Inferior parietal cortex (tissue), 1 donor: ENCODE measurements at regions not wholly inside any gene's neighbourhood (a gene's known extent, or its start where the extent isn't known, plus 50 kb on each side); places are given as distances from the start of the nearest gene placed in this dataset.
"Not testable (repeated sequence)": the region's sequence is repeated elsewhere in the genome, so short reads cannot be mapped to it uniquely, and the experiment has no call there.

Source experiments
- DNase-seq: peaks from one replicate; pipeline ENCODE4 v3.0.0-alpha.2; 2016; ENCODE audit errors: extremely low spot score

- no peak for DNase-seq
These were observed 181.6 kb upstream of the GHR start for GRCh38 chr5:42241636-42242035.

- no peak for DNase-seq
These were observed 181.0 kb upstream of the GHR start for GRCh38 chr5:42242210-42242609.

GRCh38 chr5:42242881-42243485, 180.3 kb upstream of the GHR start:
- no peak for DNase-seq

GRCh38 chr5:42252306-42252705, 170.9 kb upstream of the GHR start:
- DNase-seq, result no peak

- not testable (repeated sequence) for DNase-seq
These were observed 163.3 kb upstream of the GHR start for GRCh38 chr5:42259914-42260313.

GRCh38 chr5:42267091-42267490, 156.1 kb upstream of the GHR start:
- no peak for DNase-seq

GRCh38 chr5:42268170-42268569, 155.1 kb upstream of the GHR start:
- not testable (repeated sequence) for DNase-seq

GRCh38 chr5:42268630-42269029, 154.6 kb upstream of the GHR start:
- DNase-seq, result no peak

GRCh38 chr5:42270771-42271170, 152.5 kb upstream of the GHR start:
- DNase-seq, result no peak

GRCh38 chr5:42274913-42275312, 148.3 kb upstream of the GHR start:
- no peak for DNase-seq

GRCh38 chr5:42277293-42277692, 145.9 kb upstream of the GHR start:
- DNase-seq, result no peak

GRCh38 chr5:42284584-42284983, 138.7 kb upstream of the GHR start:
- DNase-seq, result no peak

GRCh38 chr5:42285230-42285629, 138.0 kb upstream of the GHR start:
- no peak for DNase-seq

GRCh38 chr5:42300496-42300895, 122.7 kb upstream of the GHR start:
- DNase-seq, result no peak

GRCh38 chr5:42301349-42301748, 121.9 kb upstream of the GHR start:
- no peak for DNase-seq

GRCh38 chr5:42302186-42302585, 121.1 kb upstream of the GHR start:
- no peak for DNase-seq

GRCh38 chr5:42306287-42306686, 117.0 kb upstream of the GHR start:
- DNase-seq, result no peak

- no peak for DNase-seq
These were observed 113.4 kb upstream of the GHR start for GRCh38 chr5:42309865-42310264.

GRCh38 chr5:42315214-42315613, 108.0 kb upstream of the GHR start:
- DNase-seq, result no peak

GRCh38 chr5:42317575-42317974, 105.7 kb upstream of the GHR start:
- DNase-seq, result no peak

- DNase-seq, result not testable (repeated sequence)
These were observed 103.7 kb upstream of the GHR start for GRCh38 chr5:42319546-42319945.

- no peak for DNase-seq
These were observed 101.5 kb upstream of the GHR start for GRCh38 chr5:42321785-42322184.

- no peak for DNase-seq
These were observed 86.1 kb upstream of the GHR start for GRCh38 chr5:42337143-42337542.

GRCh38 chr5:42337607-42338006, 85.6 kb upstream of the GHR start:
- no peak for DNase-seq
